Pancreas (tissue), 10 donors: ENCODE measurements at regions not wholly inside any gene's neighbourhood (a gene's known extent, or its start where the extent isn't known, plus 50 kb on each side); places are given as distances from the start of the nearest gene placed in this dataset.

Experiments
- ATAC-seq, 4 donors: fragments of 200-7000 bp; cut with Tn5 transposase; one replicate each; pipeline versions ENCODE4 v1.8.0 to v1.9.1; 2020; ENCODE audit warnings: mild to moderate bottlenecking in 4 of 4, moderate library complexity in 4 of 4
- DNase-seq, 6 donors: peaks; one replicate each; pipeline ENCODE4 v3.0.0-alpha.2; 2020
- FAIRE-seq: peaks from 2 replicates; lab custom pipeline; 2012; peaks lifted over from hg19 to GRCh38; lab: Jason Lieb, UNC
- H3K27ac ChIP-seq, 4 donors: fragments of 200-600 bp; sonication (generic); 1 replicate in 3 of 4; 2 replicates in 1 of 4; pipeline versions ENCODE4 v1.5.0 to v1.8.0; 2020
- H3K27me3 ChIP-seq, 4 donors: fragments of 200-600 bp; one replicate each; pipeline ENCODE4 v1.8.0; 2021
- H3K36me3 ChIP-seq, 3 donors: fragments of 200-600 bp; sonication (generic) in 1 of 3; one replicate each; pipeline versions ENCODE4 v1.5.0 to v1.8.0; 2020 to 2021
- H3K4me1 ChIP-seq, 3 donors: fragments of 200-600 bp; one replicate each; pipeline ENCODE4 v1.8.0; 2021
- H3K4me3 ChIP-seq, 4 donors: fragments of 200-600 bp; sonication (generic) in 2 of 4; one replicate each; pipeline versions ENCODE4 v1.5.0 to v1.8.0; 2020 to 2021
- H3K9me3 ChIP-seq, 4 donors: fragments of 200-600 bp; one replicate each; pipeline ENCODE4 v1.8.0; 2021
- CTCF ChIP-seq, 4 donors: fragments of 200-600 bp; sonication (generic) in 3 of 4; IDR thresholded peaks; one replicate each; pipeline versions ENCODE4 v1.5.0 to v1.8.0; 2021; ENCODE audit warnings: antibody characterized with exemption in 4 of 4
- WGBS, 2 donors: extraction: QIAGEN DNeasy Blood & Tissue Kit; methylation state at CpG; one replicate each; pipeline ENCODE4 v1.1.7; 2013; 5-methylcytosine and 5-hydroxymethylcytosine counted together
- intact Hi-C, 3 donors: fragments of 100-400 bp; cut with DNase I; formaldehyde crosslinking; loops; one replicate each; pipeline versions ENCODE4 v1.11.1 to v1.14.2; 2022
- donor health status: healthy with polysubstance abuse.
- donor health status: DM: no; HTN: no; CAD: no; lungs with moderate emphysema.
- donor health status: DM: no; HTN: no; CAD: no.
- donor health status: control.
- donor health status: control.
- donor health status: Bipolar disorder and iron deficiency.
- donor health status: DM: yes; HTN: yes; CAD: no.
- donor health status: DM: no; HTN: no; CAD: no.
- donor health status: DM: no; HTN: no; CAD: no.
- donor health status: DM: yes; HTN: yes; CAD: no.

GRCh38 chr14:92258934-92259333 lies 64.0 kb upstream of the SLC24A4 start:
- ATAC-seq (no peak), FAIRE-seq (no peak), DNase-seq (no peak)
- H3K4me1 ChIP-seq = no peaks in the 10 kb centered on the region
- peaks cover 0 to 29% (median 0%) of the 10 kb centered on the region in 4 donors for H3K27me3 ChIP-seq
- intact Hi-C loops = no loop called here
- H3K27ac ChIP-seq = no peak overlapping the region
- H3K36me3 ChIP-seq = no peaks in the 10 kb centered on the region
- H3K9me3 ChIP-seq = no peaks in the 10 kb centered on the region
- no peak overlapping the region for H3K4me3 ChIP-seq
- 54 to 61% methylated on average over 3 of the region's 3 CpGs for WGBS, 2 donors
- TF ChIP-seq CTCF (IDR thresholded peaks at IDR 0.05) = no peak

GRCh38 chr14:92259613-92260357 lies 63.2 kb upstream of the SLC24A4 start:
- DNase-seq = no peak
- Histone ChIP-seq H3K27ac (no peak overlapping the region), H3K4me1 (no peaks in the 10 kb centered on the region), H3K4me3 (no peak overlapping the region), H3K9me3 (no peaks in the 10 kb centered on the region), H3K27me3 (peaks cover 0 to 28% (median 0%) of the 10 kb centered on the region in 4 donors), H3K36me3 (no peaks in the 10 kb centered on the region)
- peak in 1 of 4 donors; percentile 56 for ATAC-seq
- intact Hi-C loops = no loop called here
- 66 to 77% methylated on average over 6 of the region's 6 CpGs for WGBS, 2 donors
- FAIRE-seq = no peak
- no peak for TF ChIP-seq CTCF (IDR thresholded peaks at IDR 0.05)

- 22 to 24% methylated on average over 8 of the region's 8 CpGs for WGBS, 2 donors
- no peak for TF ChIP-seq CTCF (IDR thresholded peaks at IDR 0.05)
- no peak for DNase-seq
- no peaks in the 10 kb centered on the region for H3K36me3 ChIP-seq
- peak in 1 of 4 donors; percentile 34 for ATAC-seq
- intact Hi-C loops = no loop called here
- no peaks in the 10 kb centered on the region for H3K4me1 ChIP-seq
- no peak overlapping the region for H3K4me3 ChIP-seq
- no peak for FAIRE-seq
- H3K27ac ChIP-seq = no peak overlapping the region
- H3K9me3 ChIP-seq = no peaks in the 10 kb centered on the region
- no peaks in the 10 kb centered on the region for H3K27me3 ChIP-seq
Measured at GRCh38 chr14:92263681-92264080, 59.3 kb upstream of the SLC24A4 start.

- no peak overlapping the region for H3K4me3 ChIP-seq
- intact Hi-C loops = no loop called here
- H3K9me3 ChIP-seq = no peaks in the 10 kb centered on the region
- no peaks in the 10 kb centered on the region for H3K27me3 ChIP-seq
- 55 to 68% methylated on average over 7 of the region's 7 CpGs for WGBS, 2 donors
- H3K27ac ChIP-seq = no peak overlapping the region
- DNase-seq (no peak), FAIRE-seq (no peak), ATAC-seq (no peak)
- no peaks in the 10 kb centered on the region for H3K4me1 ChIP-seq
- no peak for TF ChIP-seq CTCF (IDR thresholded peaks at IDR 0.05)
- no peaks in the 10 kb centered on the region for H3K36me3 ChIP-seq
Measured at GRCh38 chr14:92264195-92264594, 58.8 kb upstream of the SLC24A4 start.

- 69 to 71% methylated on average over 10 of the region's 10 CpGs for WGBS, 2 donors
- no peak for TF ChIP-seq CTCF (IDR thresholded peaks at IDR 0.05)
- intact Hi-C loops = no loop called here
- no peak overlapping the region for H3K4me3 ChIP-seq
- DNase-seq (no peak), FAIRE-seq (no peak), ATAC-seq (no peak)
- H3K27me3 ChIP-seq = no peaks in the 10 kb centered on the region
- no peak overlapping the region for H3K27ac ChIP-seq
- H3K4me1 ChIP-seq = no peaks in the 10 kb centered on the region
- H3K36me3 ChIP-seq = no peaks in the 10 kb centered on the region
- no peaks in the 10 kb centered on the region for H3K9me3 ChIP-seq
Measured at GRCh38 chr14:92266216-92266615, 56.7 kb upstream of the SLC24A4 start.
